ENCODE measurements at regions not wholly inside any gene's neighbourhood (a gene's known extent, or its start where the extent isn't known, plus 50 kb on each side); places are given as distances from the start of the nearest gene placed in this dataset.

GRCh38 chr5:74055486-74056106 is 429.6 kb downstream of the ARHGEF28 start:
- no peak for DNase-seq (ENCODE audit: low read depth)
- no peak overlapping the region for H3K4me3 ChIP-seq (replicated peaks; ENCODE audit: low read depth, low read length)
- TF ChIP-seq CTCF (IDR thresholded peaks at IDR 0.05; ENCODE audit: low read length, missing control alignments): no peak

GRCh38 chr5:74054641-74055421 is 428.8 kb downstream of the ARHGEF28 start:
- no peak for DNase-seq (ENCODE audit: low read depth)
- TF ChIP-seq CTCF (IDR thresholded peaks at IDR 0.05; ENCODE audit: low read length, missing control alignments): no peak
- no peak overlapping the region for H3K4me3 ChIP-seq (replicated peaks; ENCODE audit: low read depth, low read length)

- TF ChIP-seq CTCF (IDR thresholded peaks at IDR 0.05; ENCODE audit: low read length, missing control alignments): no peak
- no peak for DNase-seq (ENCODE audit: low read depth)
- no peak overlapping the region for H3K4me3 ChIP-seq (replicated peaks; ENCODE audit: low read depth, low read length)
Observed at GRCh38 chr5:74054139-74054538, 428.1 kb downstream of the ARHGEF28 start.

DNA sequence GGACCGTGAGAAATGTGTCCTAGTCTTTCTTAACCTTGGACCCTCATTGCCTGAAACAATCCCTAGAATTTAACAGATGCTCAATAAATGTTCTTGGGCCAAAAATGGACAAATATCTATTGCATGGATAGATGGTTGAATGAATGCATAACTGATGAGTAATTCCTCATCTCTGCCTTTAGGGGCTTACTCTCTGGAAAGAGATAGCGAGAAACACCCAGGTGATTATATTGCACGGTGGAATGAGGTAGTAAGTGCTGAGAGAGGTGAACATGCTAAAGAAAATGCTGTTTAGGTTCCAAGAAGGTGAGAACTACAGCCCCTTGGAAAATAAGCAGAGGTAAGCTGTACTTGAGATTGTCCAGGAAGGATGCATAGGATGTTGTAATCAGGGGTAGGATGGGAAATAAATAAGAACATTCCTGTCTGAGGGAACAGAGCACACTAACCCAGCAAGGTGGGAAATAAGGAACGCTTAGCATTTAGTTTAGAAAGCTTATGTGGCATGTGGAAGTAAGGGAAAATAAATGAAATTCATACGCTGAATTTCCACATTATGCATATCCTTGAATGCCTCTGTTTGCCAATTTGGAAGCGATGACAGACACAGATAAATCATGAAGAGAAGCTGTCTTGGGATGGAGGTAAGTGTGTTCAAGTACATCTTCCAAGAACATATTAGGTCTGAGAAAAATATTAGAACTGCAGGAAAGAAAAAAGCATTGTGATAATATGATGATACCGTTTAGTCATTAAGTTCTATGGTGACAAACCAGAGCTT is 426.6 kb downstream of the ARHGEF28 start:
- H3K4me3 ChIP-seq (replicated peaks; ENCODE audit: low read depth, low read length): no peak overlapping the region
- no peak for TF ChIP-seq CTCF (IDR thresholded peaks at IDR 0.05; ENCODE audit: low read length, missing control alignments)
- no peak for DNase-seq (ENCODE audit: low read depth)

DNA sequence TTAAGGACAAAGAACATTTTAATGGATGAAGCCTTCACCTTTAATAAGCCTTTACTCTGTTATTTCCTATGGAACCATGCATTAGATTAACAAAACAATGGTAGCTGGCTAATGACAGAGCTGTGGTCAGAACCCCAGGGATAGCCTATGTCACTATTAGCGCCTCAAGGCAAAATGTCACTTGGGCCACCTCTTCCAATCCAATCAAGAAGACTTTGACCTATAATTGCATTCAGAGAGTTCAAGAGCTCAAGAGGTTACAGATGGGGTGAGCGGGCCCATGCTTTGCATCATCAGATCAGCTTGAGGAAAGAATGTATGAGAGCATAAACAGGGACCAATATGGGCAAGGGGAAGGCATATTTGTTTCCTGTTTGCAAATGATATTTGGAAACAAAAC is 425.1 kb downstream of the ARHGEF28 start:
- TF ChIP-seq CTCF (IDR thresholded peaks at IDR 0.05; ENCODE audit: low read length, missing control alignments): no peak
- no peak overlapping the region for H3K4me3 ChIP-seq (replicated peaks; ENCODE audit: low read depth, low read length)
- DNase-seq (ENCODE audit: low read depth): no peak

GRCh38 chr5:74044936-74045335 is 418.9 kb downstream of the ARHGEF28 start:
- DNase-seq (ENCODE audit: low read depth): no peak
- H3K4me3 ChIP-seq (replicated peaks; ENCODE audit: low read depth, low read length): no peak overlapping the region
- TF ChIP-seq CTCF (IDR thresholded peaks at IDR 0.05; ENCODE audit: low read length, missing control alignments): no peak
